GM13977 (cell line): ENCODE measurements at regions not wholly inside any gene's neighbourhood (a gene's known extent, or its start where the extent isn't known, plus 50 kb on each side); places are given as distances from the start of the nearest gene placed in this dataset.

Experiments used
- DNase-seq: peaks from one replicate; pipeline ENCODE4 v3.0.0; 2012; ENCODE audit warnings: low spot score
- CTCF ChIP-seq: IDR thresholded peaks from 2 replicates; pipeline ENCODE4 v1.5.1; 2012; ENCODE audit warnings: mild to moderate bottlenecking, control low read depth; ENCODE audit not compliant: insufficient read depth; ENCODE audit errors: extremely low read depth, missing control alignments
- in situ Hi-C: fragments of 300-500 bp; cut with MboI; formaldehyde crosslinking; loops from one replicate; pipeline ENCODE4 v1.12.0; 2022; ENCODE audit warnings: low sequenced_read_pairs, low pct_unique_long_range_greater_than_20kb, mixed read lengths, inconsistent platforms; ENCODE audit not compliant: unreplicated experiment

- DNase-seq: no peak
- in situ Hi-C loops: no loop called here
- TF ChIP-seq CTCF: no peak
Observed at GRCh38 chr6:77034161-77034560, 429.1 kb downstream of the HTR1B start.

GRCh38 chr6:77030929-77031674 is 432.2 kb downstream of the HTR1B start:
- in situ Hi-C loops: no loop called here
- no peak for DNase-seq
- TF ChIP-seq CTCF: no peak

- TF ChIP-seq CTCF: no peak
- DNase-seq: no peak
- in situ Hi-C loops: no loop called here
Observed at GRCh38 chr6:77026341-77026740, 436.9 kb downstream of the HTR1B start.

- no peak for DNase-seq
- in situ Hi-C loops: no loop called here
- TF ChIP-seq CTCF: no peak
Observed at GRCh38 chr6:77025736-77026223, 437.5 kb downstream of the HTR1B start.

GRCh38 chr6:77021778-77022177 is 441.5 kb downstream of the HTR1B start:
- no peak for TF ChIP-seq CTCF
- no peak for DNase-seq

GRCh38 chr6:77021232-77021631 is 442.1 kb downstream of the HTR1B start:
- no peak for DNase-seq
- no peak for TF ChIP-seq CTCF
- in situ Hi-C loops: no loop called here

More at GRCh38 chr6:77021778-77022177, 441.5 kb downstream of the HTR1B start:
- in situ Hi-C loops: no loop called here

GRCh38 chr6:77019081-77019480 is 444.2 kb downstream of the HTR1B start:
- TF ChIP-seq CTCF: no peak
- no peak for DNase-seq
- in situ Hi-C loops: no loop called here
